H9 (cell line): ENCODE measurements at regions not wholly inside any gene's neighbourhood (a gene's known extent, or its start where the extent isn't known, plus 50 kb on each side); places are given as distances from the start of the nearest gene placed in this dataset.

Source experiments
- DNase-seq: peaks from one replicate; pipeline ENCODE4 v3.0.0-alpha.2; 2017
- H2AFZ ChIP-seq: one replicate; pipeline ENCODE4 v1.6.1; 2013; ENCODE audit warnings: mild to moderate bottlenecking, low read length, control low read depth, moderate library complexity
- H2AK5ac ChIP-seq: 2 replicates; pipeline ENCODE4 v1.6.1; 2013; ENCODE audit warnings: low read length, control low read depth, mixed read lengths; ENCODE audit not compliant: insufficient read length
- H2BK120ac ChIP-seq: one replicate; pipeline ENCODE4 v1.6.1; 2013; ENCODE audit warnings: low read depth, mild to moderate bottlenecking, low read length, control low read depth, inconsistent platforms; ENCODE audit not compliant: poor library complexity, severe bottlenecking
- H2BK12ac ChIP-seq: 2 replicates; pipeline ENCODE4 v1.6.1; 2013; ENCODE audit warnings: low read length, control low read depth, mixed read lengths, low read depth; ENCODE audit not compliant: insufficient read length
- H2BK15ac ChIP-seq: 2 replicates; pipeline ENCODE4 v1.6.1; 2013; ENCODE audit warnings: low read depth, low read length, control low read depth
- H2BK20ac ChIP-seq: one replicate; pipeline ENCODE4 v1.6.1; 2013; ENCODE audit warnings: low read depth, mild to moderate bottlenecking, low read length, control low read depth, inconsistent platforms; ENCODE audit not compliant: poor library complexity, severe bottlenecking
- H2BK5ac ChIP-seq: 2 replicates; pipeline ENCODE4 v1.6.1; 2013; ENCODE audit warnings: low read length, control low read depth, mixed read lengths; ENCODE audit not compliant: insufficient read length
- H3K14ac ChIP-seq: 2 replicates; pipeline ENCODE4 v1.6.1; 2013; ENCODE audit warnings: low read length, control low read depth; ENCODE audit not compliant: insufficient read depth
- H3K18ac ChIP-seq: 2 replicates; pipeline ENCODE4 v1.6.1; 2013; ENCODE audit warnings: low read depth, mild to moderate bottlenecking, mixed read lengths, low read length, control low read depth; ENCODE audit not compliant: insufficient read length
- H3K23ac ChIP-seq: 2 replicates; pipeline ENCODE4 v1.6.1; 2013; ENCODE audit warnings: low read length, control low read depth, mixed read lengths, low read depth; ENCODE audit not compliant: insufficient read length
- H3K23me2 ChIP-seq: 2 replicates; pipeline ENCODE4 v1.6.1; 2013; ENCODE audit warnings: low read depth, mild to moderate bottlenecking, mixed read lengths, low read length, control low read depth; ENCODE audit not compliant: insufficient read length, poor library complexity, severe bottlenecking
- H3K27ac ChIP-seq: 2 replicates; pipeline ENCODE4 v1.5.1; 2013; ENCODE audit warnings: low read length, control low read depth, mixed read lengths, low read depth; ENCODE audit not compliant: insufficient read length
- H3K27me3 ChIP-seq: 2 replicates; pipeline ENCODE4 v1.6.1; 2013; ENCODE audit warnings: low read length, control low read depth, inconsistent platforms; ENCODE audit not compliant: insufficient read depth
- H3K4ac ChIP-seq: 2 replicates; pipeline ENCODE4 v1.6.1; 2013; ENCODE audit warnings: low read depth, mild to moderate bottlenecking, control low read depth, inconsistent platforms, low read length, moderate library complexity
- H3K4me1 ChIP-seq: 2 replicates; pipeline ENCODE4 v1.6.1; 2013; ENCODE audit warnings: low read length, control low read depth, inconsistent platforms; ENCODE audit not compliant: insufficient read depth
- H3K4me2 ChIP-seq: 2 replicates; pipeline ENCODE4 v1.6.1; 2013; ENCODE audit warnings: low read length, control low read depth, mixed read lengths; ENCODE audit not compliant: insufficient read length, insufficient read depth
- H3K56ac ChIP-seq: 2 replicates; pipeline ENCODE4 v1.6.1; 2013; ENCODE audit warnings: low read depth, mild to moderate bottlenecking, mixed read lengths, low read length, control low read depth; ENCODE audit not compliant: insufficient read length
- H3K79me1 ChIP-seq: 2 replicates; pipeline ENCODE4 v1.6.1; 2013; ENCODE audit warnings: low read depth, mild to moderate bottlenecking, moderate library complexity, low read length, control low read depth, inconsistent platforms; ENCODE audit not compliant: insufficient read depth, poor library complexity, severe bottlenecking
- H3K79me2 ChIP-seq: 2 replicates; pipeline ENCODE4 v1.6.1; 2013; ENCODE audit warnings: low read length, control low read depth, inconsistent platforms; ENCODE audit not compliant: insufficient read depth
- H3K9ac ChIP-seq: 2 replicates; pipeline ENCODE4 v1.6.1; 2013; ENCODE audit warnings: low read length, control low read depth, mixed read lengths; ENCODE audit not compliant: insufficient read length; ENCODE audit errors: extremely low read depth
- H3K9me3 ChIP-seq: one replicate; pipeline ENCODE4 v1.6.1; 2013; ENCODE audit warnings: low read depth, low read length, inconsistent platforms; ENCODE audit not compliant: control insufficient read depth
- H3T11ph ChIP-seq: one replicate; pipeline ENCODE4 v1.6.1; 2013; ENCODE audit warnings: mild to moderate bottlenecking, low read length, control low read depth, inconsistent platforms
- H4K20me1 ChIP-seq: one replicate; pipeline ENCODE4 v1.6.1; 2013; ENCODE audit not compliant: control insufficient read depth, insufficient read length, insufficient read depth
- H4K5ac ChIP-seq: 2 replicates; pipeline ENCODE4 v1.6.1; 2013; ENCODE audit warnings: low read depth, mild to moderate bottlenecking, mixed read lengths, low read length, control low read depth; ENCODE audit not compliant: insufficient read length
- H4K8ac ChIP-seq: replicated peaks from 2 replicates; pipeline ENCODE4 v1.6.1; 2013; ENCODE audit warnings: low read length, control low read depth, mixed read lengths, low read depth; ENCODE audit not compliant: insufficient read length
- H4K91ac ChIP-seq: 2 replicates; pipeline ENCODE4 v1.6.1; 2013; ENCODE audit warnings: low read depth, mild to moderate bottlenecking, moderate library complexity, mixed read lengths, low read length, control low read depth; ENCODE audit not compliant: insufficient read length
- H3K27ac Mint-ChIP-seq, 3 experiments: 2 replicates in 2 of 3; 3 replicates in 1 of 3; pipeline ENCODE4 v1.8.0; 2020 to 2021; ENCODE audit warnings: mixed read lengths in 3 of 3, mild to moderate bottlenecking in 1 of 3, moderate library complexity in 1 of 3
- H3K27me3 Mint-ChIP-seq: 2 replicates; pipeline ENCODE4 v1.8.0; 2021; ENCODE audit warnings: low read depth, mild to moderate bottlenecking, moderate library complexity, mixed read lengths
- H3K36me3 Mint-ChIP-seq, 3 experiments: 2 replicates in 2 of 3; 3 replicates in 1 of 3; pipeline ENCODE4 v1.8.0; 2020 to 2021; ENCODE audit warnings: low read depth in 3 of 3, mixed read lengths in 3 of 3; ENCODE audit not compliant: insufficient read depth in 1 of 3
- H3K4me1 Mint-ChIP-seq, 2 experiments: 2 replicates each; pipeline ENCODE4 v1.8.0; 2020; ENCODE audit warnings: mixed read lengths in 2 of 2
- H3K4me3 Mint-ChIP-seq, 2 experiments: 2 replicates in 1 of 2; 3 replicates in 1 of 2; pipeline ENCODE4 v1.8.0; 2020 to 2021; ENCODE audit warnings: mild to moderate bottlenecking in 2 of 2, mixed read lengths in 2 of 2, moderate library complexity in 1 of 2
- H3K9me3 Mint-ChIP-seq, 2 experiments: 2 replicates in 1 of 2; 3 replicates in 1 of 2; pipeline ENCODE4 v1.8.0; 2020; ENCODE audit warnings: mild to moderate bottlenecking in 2 of 2, mixed read lengths in 2 of 2, moderate library complexity in 1 of 2
- WGBS: extraction: QIAGEN DNeasy Blood & Tissue Kit; methylation state at CpG from one replicate; pipeline ENCODE4 v1.1.7; 2013; ENCODE audit warnings: missing lambda C conversion rate, low lambda C conversion rate, mixed read lengths; ENCODE audit not compliant: insufficient read length; ENCODE audit errors: extremely low coverage; 5-methylcytosine and 5-hydroxymethylcytosine counted together
- TF ChIP-seq, protein P1 (sequence below): fragments of 200-600 bp; sonication (generic); conservative IDR thresholded peaks from 3 replicates; pipeline ENCODE4 v1.8.0; 2021; ENCODE audit warnings: antibody characterized with exemption, mild to moderate bottlenecking

DNA sequence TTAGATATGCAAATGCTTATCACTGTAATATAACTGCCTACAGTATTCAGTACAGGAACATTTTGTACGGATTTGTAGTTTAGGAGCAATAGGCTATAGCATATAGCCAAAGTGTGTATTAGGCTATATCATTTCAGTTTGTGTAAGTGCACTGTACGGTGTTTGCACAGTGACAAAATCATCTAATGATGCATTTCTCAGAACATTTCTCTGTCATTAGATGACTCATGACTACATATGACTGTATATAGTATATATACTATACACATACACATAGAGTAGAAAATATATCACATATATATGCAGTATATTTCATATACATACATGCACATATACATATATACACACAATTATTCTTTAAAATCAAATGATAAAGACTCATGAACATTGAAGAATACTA, 158.4 kb downstream of the PTCHD4 start:
- no peak overlapping the region for H4K8ac ChIP-seq
- no peaks in the 10 kb centered on the region for H3K23me2 ChIP-seq
- no peak overlapping the region for H2BK120ac ChIP-seq
- no peaks in the 10 kb centered on the region for H3K27me3 ChIP-seq
- Mint-ChIP-seq H3K27ac (no peak overlapping the region), H3K9me3 (peaks cover 2 to 7% of the 10 kb centered on the region in 2 experiments; a peak in 3 of 5 replicates), H3K4me1 (no peaks in the 10 kb centered on the region), H3K4me3 (no peak overlapping the region), H3K36me3 (peaks cover 0 to 4% (median 0%) of the 10 kb centered on the region in 3 experiments; a peak in 1 of 7 replicates), H3K27me3 (no peaks in the 10 kb centered on the region)
- no peak overlapping the region for H2BK12ac ChIP-seq
- H2BK5ac ChIP-seq, result no peak overlapping the region
- no peak overlapping the region for H2AK5ac ChIP-seq
- H3K4ac ChIP-seq, result no peak overlapping the region
- no peak overlapping the region for H4K5ac ChIP-seq
- no peaks in the 10 kb centered on the region for H4K20me1 ChIP-seq
- no peak overlapping the region for H2BK20ac ChIP-seq
- H3K9me3 ChIP-seq, result no peaks in the 10 kb centered on the region
- DNase-seq, result no peak
- no peak overlapping the region for H3T11ph ChIP-seq
- H3K79me1 ChIP-seq, result no peaks in the 10 kb centered on the region
- WGBS, result no CpG with 5 or more reads among the region's 2 CpGs
- no peak overlapping the region for H3K4me2 ChIP-seq
- H3K14ac ChIP-seq, result no peak overlapping the region
- no peak overlapping the region for H4K91ac ChIP-seq
- no peak overlapping the region for H3K18ac ChIP-seq
- H2BK15ac ChIP-seq, result no peak overlapping the region
- no peak overlapping the region for H3K9ac ChIP-seq
- no peaks in the 10 kb centered on the region for H3K79me2 ChIP-seq
- no peak overlapping the region for H3K56ac ChIP-seq
- no peak overlapping the region for H2AFZ ChIP-seq
- no peak overlapping the region for H3K23ac ChIP-seq
- no peak overlapping the region for H3K27ac ChIP-seq
- TF ChIP-seq, protein P1, sequence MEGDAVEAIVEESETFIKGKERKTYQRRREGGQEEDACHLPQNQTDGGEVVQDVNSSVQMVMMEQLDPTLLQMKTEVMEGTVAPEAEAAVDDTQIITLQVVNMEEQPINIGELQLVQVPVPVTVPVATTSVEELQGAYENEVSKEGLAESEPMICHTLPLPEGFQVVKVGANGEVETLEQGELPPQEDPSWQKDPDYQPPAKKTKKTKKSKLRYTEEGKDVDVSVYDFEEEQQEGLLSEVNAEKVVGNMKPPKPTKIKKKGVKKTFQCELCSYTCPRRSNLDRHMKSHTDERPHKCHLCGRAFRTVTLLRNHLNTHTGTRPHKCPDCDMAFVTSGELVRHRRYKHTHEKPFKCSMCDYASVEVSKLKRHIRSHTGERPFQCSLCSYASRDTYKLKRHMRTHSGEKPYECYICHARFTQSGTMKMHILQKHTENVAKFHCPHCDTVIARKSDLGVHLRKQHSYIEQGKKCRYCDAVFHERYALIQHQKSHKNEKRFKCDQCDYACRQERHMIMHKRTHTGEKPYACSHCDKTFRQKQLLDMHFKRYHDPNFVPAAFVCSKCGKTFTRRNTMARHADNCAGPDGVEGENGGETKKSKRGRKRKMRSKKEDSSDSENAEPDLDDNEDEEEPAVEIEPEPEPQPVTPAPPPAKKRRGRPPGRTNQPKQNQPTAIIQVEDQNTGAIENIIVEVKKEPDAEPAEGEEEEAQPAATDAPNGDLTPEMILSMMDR, result no peak
- H3K4me1 ChIP-seq, result no peaks in the 10 kb centered on the region
